Body of pancreas (tissue), 4 donors: ENCODE measurements at regions not wholly inside any gene's neighbourhood (a gene's known extent, or its start where the extent isn't known, plus 50 kb on each side); places are given as distances from the start of the nearest gene placed in this dataset.

ENCODE experiments used
- ATAC-seq: fragments of 150-250 bp; one replicate; pipeline ENCODE4 v1.9.1; 2016
- DNase-seq, 4 donors: peaks; one replicate each; pipeline ENCODE4 v3.0.0-alpha.2; 2019
- H3K27ac ChIP-seq, 4 donors: fragments of 200-600 bp; sonication (generic); 1 replicate in 3 of 4; 2 replicates in 1 of 4; pipeline versions ENCODE4 v1.5.1 to v1.6.1; 2016 to 2019; ENCODE audit warnings: mild to moderate bottlenecking in 1 of 4, mixed read lengths in 1 of 4, moderate library complexity in 1 of 4
- H3K27me3 ChIP-seq, 2 donors: fragments of 200-600 bp; sonication (generic); one replicate each; pipeline ENCODE4 v1.6.0; 2016; ENCODE audit warnings: mild to moderate bottlenecking in 1 of 2
- H3K36me3 ChIP-seq, 2 donors: fragments of 200-600 bp; sonication (generic); replicated peaks in 1 of 2; 2 replicates each; pipeline ENCODE4 v1.5.1; 2016; ENCODE audit warnings: low read depth in 2 of 2; ENCODE audit not compliant: insufficient read depth in 1 of 2
- H3K4me1 ChIP-seq: fragments of 200-600 bp; sonication (generic); one replicate; pipeline ENCODE4 v1.6.0; 2016
- H3K4me3 ChIP-seq, 2 donors: fragments of 200-600 bp; sonication (generic); 1 replicate in 1 of 2; 2 replicates in 1 of 2; pipeline ENCODE4 v1.5.1; 2016 to 2019
- H3K9me3 ChIP-seq, 3 donors: fragments of 200-600 bp; sonication (generic); 1 replicate in 2 of 3; 2 replicates in 1 of 3; pipeline ENCODE4 v1.5.1; 2016
- CTCF ChIP-seq, 7 experiments: fragments of 450-650 bp in 4 of 7; fragments of 200-600 bp in 3 of 7; sonication (generic) in 3 of 7; IDR thresholded peaks; one replicate each; pipeline ENCODE4 v1.5.1; 2016 to 2019; ENCODE audit warnings: antibody characterized with exemption in 7 of 7
- POLR2A ChIP-seq, 3 donors: fragments of 450-650 bp; IDR thresholded peaks; one replicate each; pipeline ENCODE4 v1.6.1; 2016; ENCODE audit warnings: antibody characterized with exemption in 3 of 3, mild to moderate bottlenecking in 2 of 3
- WGBS, 2 donors: methylation state at CpG; one replicate each; pipeline ENCODE4 v1.1.5; 2017; 5-methylcytosine and 5-hydroxymethylcytosine counted together
- intact Hi-C: fragments of 100-400 bp; cut with DNase I; formaldehyde crosslinking; loops from one replicate; pipeline ENCODE4 v1.15.1; 2023

- no peaks in the 10 kb centered on the region for H3K36me3 ChIP-seq
- H3K27ac ChIP-seq, result no peak overlapping the region
- H3K9me3 ChIP-seq, result no peaks in the 10 kb centered on the region
- 65 to 68% methylated on average over 2 of the region's 2 CpGs for WGBS, 2 donors
- no peak for DNase-seq
- no peak for ATAC-seq
- intact Hi-C loops, result no loop called here
- no peaks in the 10 kb centered on the region for H3K27me3 ChIP-seq
- no peak for TF ChIP-seq CTCF (IDR thresholded peaks at IDR 0.05)
- TF ChIP-seq POLR2A (IDR thresholded peaks at IDR 0.05), result no peak
- H3K4me1 ChIP-seq, result no peaks in the 10 kb centered on the region
- no peak overlapping the region for H3K4me3 ChIP-seq
Observed at GRCh38 chr5:39775086-39775796, 350.5 kb upstream of the DAB2 start.

- ATAC-seq (no peak), DNase-seq (no peak)
- Histone ChIP-seq H3K4me3 (no peak overlapping the region), H3K27me3 (no peaks in the 10 kb centered on the region), H3K4me1 (no peaks in the 10 kb centered on the region), H3K27ac (no peak overlapping the region), H3K36me3 (no peaks in the 10 kb centered on the region), H3K9me3 (no peaks in the 10 kb centered on the region)
- intact Hi-C loops, result no loop called here
- TF ChIP-seq CTCF (IDR thresholded peaks at IDR 0.05) (no peak), POLR2A (IDR thresholded peaks at IDR 0.05) (no peak)
Observed at GRCh38 chr5:39774605-39775004, 349.8 kb upstream of the DAB2 start.

- Histone ChIP-seq H3K4me1 (no peaks in the 10 kb centered on the region), H3K27ac (no peak overlapping the region), H3K36me3 (no peaks in the 10 kb centered on the region), H3K27me3 (no peaks in the 10 kb centered on the region), H3K4me3 (no peak overlapping the region), H3K9me3 (no peaks in the 10 kb centered on the region)
- intact Hi-C loops, result no loop called here
- DNase-seq (no peak), ATAC-seq (no peak)
- WGBS, 2 donors, result 71 to 74% methylated on average over 2 of the region's 2 CpGs
- TF ChIP-seq CTCF (IDR thresholded peaks at IDR 0.05) (no peak), POLR2A (IDR thresholded peaks at IDR 0.05) (no peak)
Observed at GRCh38 chr5:39772307-39772706, 347.5 kb upstream of the DAB2 start.

- Histone ChIP-seq H3K36me3 (no peaks in the 10 kb centered on the region), H3K4me1 (no peaks in the 10 kb centered on the region), H3K9me3 (no peaks in the 10 kb centered on the region), H3K4me3 (no peak overlapping the region), H3K27me3 (no peaks in the 10 kb centered on the region), H3K27ac (no peak overlapping the region)
- ATAC-seq (no peak), DNase-seq (no peak)
- intact Hi-C loops, result no loop called here
- WGBS, 2 donors, result 94 to 96% methylated on average over 5 of the region's 5 CpGs
- TF ChIP-seq CTCF (IDR thresholded peaks at IDR 0.05) (no peak), POLR2A (IDR thresholded peaks at IDR 0.05) (no peak)
Observed at GRCh38 chr5:39767916-39768315, 343.1 kb upstream of the DAB2 start.

- no peaks in the 10 kb centered on the region for H3K9me3 ChIP-seq
- TF ChIP-seq CTCF (IDR thresholded peaks at IDR 0.05) (no peak), POLR2A (IDR thresholded peaks at IDR 0.05) (no peak)
- DNase-seq (no peak), ATAC-seq (no peak)
- no peaks in the 10 kb centered on the region for H3K36me3 ChIP-seq
- no peaks in the 10 kb centered on the region for H3K27me3 ChIP-seq
- 60 to 70% methylated on average over 2 of the region's 2 CpGs for WGBS, 2 donors
- no peak overlapping the region for H3K27ac ChIP-seq
- intact Hi-C loops, result no loop called here
- no peak overlapping the region for H3K4me3 ChIP-seq
- no peaks in the 10 kb centered on the region for H3K4me1 ChIP-seq
Observed at GRCh38 chr5:39765366-39765765, 340.6 kb upstream of the DAB2 start.
